Adrenal gland (tissue), 9 donors: ENCODE measurements at regions not wholly inside any gene's neighbourhood (a gene's known extent, or its start where the extent isn't known, plus 50 kb on each side); places are given as distances from the start of the nearest gene placed in this dataset.

Experiments used
- DNase-seq, 7 donors: peaks; one replicate each; pipeline ENCODE4 v3.0.0-alpha.2; 2019 to 2020
- H3K27ac ChIP-seq, 5 donors: fragments of 200-600 bp; sonication (generic) in 4 of 5; 1 replicate in 3 of 5; 2 replicates in 2 of 5; pipeline versions ENCODE4 v1.5.1 to v1.8.0; 2016 to 2020; ENCODE audit warnings: mild to moderate bottlenecking in 1 of 5
- H3K27me3 ChIP-seq: fragments of 200-600 bp; 2 replicates; pipeline ENCODE4 v1.8.0; 2021
- H3K36me3 ChIP-seq, 2 donors: fragments of 200-600 bp; replicated peaks in 1 of 2; 1 replicate in 1 of 2; 2 replicates in 1 of 2; pipeline versions ENCODE4 v1.5.1 to v1.8.0; 2018 to 2022
- H3K4me1 ChIP-seq, 2 donors: fragments of 200-600 bp; replicated peaks in 1 of 2; 1 replicate in 1 of 2; 2 replicates in 1 of 2; pipeline versions ENCODE4 v1.5.1 to v1.8.0; 2018 to 2021
- H3K4me3 ChIP-seq, 4 donors: fragments of 200-600 bp; sonication (generic) in 3 of 4; one replicate each; pipeline ENCODE4 v1.5.1; 2016 to 2018
- H3K9me3 ChIP-seq, 3 donors: fragments of 200-600 bp; sonication (generic) in 1 of 3; replicated peaks in 1 of 3; 1 replicate in 2 of 3; 2 replicates in 1 of 3; pipeline versions ENCODE4 v1.5.1 to v1.8.0; 2016 to 2021
- CTCF ChIP-seq, 6 experiments: fragments of 450-650 bp in 4 of 6; fragments of 200-600 bp in 2 of 6; sonication (generic) in 1 of 6; IDR thresholded peaks; 1 replicate in 5 of 6; 2 replicates in 1 of 6; pipeline versions ENCODE4 v1.5.1 to v1.8.0; 2016 to 2021; ENCODE audit warnings: antibody characterized with exemption in 6 of 6, mild to moderate bottlenecking in 2 of 6, moderate library complexity in 1 of 6
- POLR2A ChIP-seq, 2 donors: fragments of 450-650 bp; IDR thresholded peaks; one replicate each; pipeline ENCODE4 v1.6.1; 2017; ENCODE audit warnings: antibody characterized with exemption in 2 of 2, mild to moderate bottlenecking in 2 of 2, moderate library complexity in 1 of 2
- WGBS, 4 donors: extraction: QIAGEN DNeasy Blood & Tissue Kit in 2 of 4; methylation state at CpG; one replicate each; pipeline versions ENCODE4 v1.1.5 to v1.1.7; 2013 to 2017; 5-methylcytosine and 5-hydroxymethylcytosine counted together
- intact Hi-C, 2 donors: fragments of 100-400 bp; cut with DNase I; formaldehyde crosslinking; loops; one replicate each; pipeline versions ENCODE4 v1.14.1 to v1.15.0; 2022 to 2023
- donor health status: healthy with polysubstance abuse.
- donor health status: Bipolar disorder and iron deficiency.
- donor health status: DM: yes; HTN: yes; CAD: no.
- donor health status: DM: no; HTN: no; CAD: no.
- donor health status: DM: no; HTN: no; CAD: no.

- no peak for TF ChIP-seq CTCF (IDR thresholded peaks at IDR 0.05)
- H3K4me1 ChIP-seq, result no peaks in the 10 kb centered on the region
- intact Hi-C loops, result no loop called here
- H3K36me3 ChIP-seq, result no peaks in the 10 kb centered on the region
- H3K4me3 ChIP-seq, result no peak overlapping the region
- H3K27ac ChIP-seq, result no peak overlapping the region
- WGBS, 4 donors, result 65 to 81% (median 73%) methylated on average over 3 of the region's 3 CpGs
- H3K27me3 ChIP-seq, result no peaks in the 10 kb centered on the region
- no peaks in the 10 kb centered on the region for H3K9me3 ChIP-seq
- DNase-seq, result no peak
Observed at GRCh38 chr12:73951956-73952703, 585.5 kb upstream of the ATXN7L3B start.

GRCh38 chr12:73964641-73965040 is 573.0 kb upstream of the ATXN7L3B start:
- no peaks in the 10 kb centered on the region for H3K9me3 ChIP-seq
- no peak overlapping the region for H3K4me3 ChIP-seq
- no peak for DNase-seq
- no peaks in the 10 kb centered on the region for H3K4me1 ChIP-seq
- intact Hi-C loops, result no loop called here
- no peak overlapping the region for H3K27ac ChIP-seq
- H3K27me3 ChIP-seq, result no peaks in the 10 kb centered on the region
- TF ChIP-seq CTCF (IDR thresholded peaks at IDR 0.05) (no peak), POLR2A (IDR thresholded peaks at IDR 0.05) (no peak)
- no peaks in the 10 kb centered on the region for H3K36me3 ChIP-seq
- 64 to 75% (median 73%) methylated on average over 3 of the region's 3 CpGs for whole genome bisulfite sequencing, 4 donors

- no peak overlapping the region for H3K4me3 ChIP-seq
- DNase-seq, result no peak
- no peaks in the 10 kb centered on the region for H3K27me3 ChIP-seq
Observed at GRCh38 chr12:73973486-73973885, 564.1 kb upstream of the ATXN7L3B start.

GRCh38 chr12:73984552-73984951 is 553.1 kb upstream of the ATXN7L3B start:
- 86 to 97% (median 91%) methylated on average over 1 of the region's 1 CpG for WGBS, 4 donors
- H3K27ac ChIP-seq, result no peak overlapping the region

More at GRCh38 chr12:73973486-73973885, 564.1 kb upstream of the ATXN7L3B start:
- TF ChIP-seq POLR2A (IDR thresholded peaks at IDR 0.05), result no peak
- TF ChIP-seq CTCF (IDR thresholded peaks at IDR 0.05), result no peak
- no peak overlapping the region for H3K27ac ChIP-seq
- intact Hi-C loops, result no loop called here
- H3K4me1 ChIP-seq, result no peaks in the 10 kb centered on the region
- H3K9me3 ChIP-seq, result no peaks in the 10 kb centered on the region
- WGBS, 4 donors, result 71 to 88% (median 78%) methylated on average over 1 of the region's 1 CpG
- no peaks in the 10 kb centered on the region for H3K36me3 ChIP-seq

More at GRCh38 chr12:73984552-73984951, 553.1 kb upstream of the ATXN7L3B start:
- no peaks in the 10 kb centered on the region for H3K4me1 ChIP-seq
- H3K36me3 ChIP-seq, result no peaks in the 10 kb centered on the region
- TF ChIP-seq CTCF (IDR thresholded peaks at IDR 0.05) (no peak), POLR2A (IDR thresholded peaks at IDR 0.05) (no peak)
- DNase-seq, result no peak
- H3K4me3 ChIP-seq, result no peak overlapping the region
- intact Hi-C loops, result no loop called here
- no peaks in the 10 kb centered on the region for H3K9me3 ChIP-seq
- no peaks in the 10 kb centered on the region for H3K27me3 ChIP-seq
